H9 (cell line): ENCODE measurements at regions not wholly inside any gene's neighbourhood (a gene's known extent, or its start where the extent isn't known, plus 50 kb on each side); places are given as distances from the start of the nearest gene placed in this dataset.

Experiments
- DNase-seq: peaks from one replicate; pipeline ENCODE4 v3.0.0-alpha.2; 2017
- H2AFZ ChIP-seq: one replicate; pipeline ENCODE4 v1.6.1; 2013; ENCODE audit warnings: mild to moderate bottlenecking, low read length, control low read depth, moderate library complexity
- H2AK5ac ChIP-seq: 2 replicates; pipeline ENCODE4 v1.6.1; 2013; ENCODE audit warnings: low read length, control low read depth, mixed read lengths; ENCODE audit not compliant: insufficient read length
- H2BK120ac ChIP-seq: one replicate; pipeline ENCODE4 v1.6.1; 2013; ENCODE audit warnings: low read depth, mild to moderate bottlenecking, low read length, control low read depth, inconsistent platforms; ENCODE audit not compliant: poor library complexity, severe bottlenecking
- H2BK12ac ChIP-seq: 2 replicates; pipeline ENCODE4 v1.6.1; 2013; ENCODE audit warnings: low read length, control low read depth, mixed read lengths, low read depth; ENCODE audit not compliant: insufficient read length
- H2BK15ac ChIP-seq: 2 replicates; pipeline ENCODE4 v1.6.1; 2013; ENCODE audit warnings: low read depth, low read length, control low read depth
- H2BK20ac ChIP-seq: one replicate; pipeline ENCODE4 v1.6.1; 2013; ENCODE audit warnings: low read depth, mild to moderate bottlenecking, low read length, control low read depth, inconsistent platforms; ENCODE audit not compliant: poor library complexity, severe bottlenecking
- H2BK5ac ChIP-seq: 2 replicates; pipeline ENCODE4 v1.6.1; 2013; ENCODE audit warnings: low read length, control low read depth, mixed read lengths; ENCODE audit not compliant: insufficient read length
- H3K14ac ChIP-seq: 2 replicates; pipeline ENCODE4 v1.6.1; 2013; ENCODE audit warnings: low read length, control low read depth; ENCODE audit not compliant: insufficient read depth
- H3K18ac ChIP-seq: 2 replicates; pipeline ENCODE4 v1.6.1; 2013; ENCODE audit warnings: low read depth, mild to moderate bottlenecking, mixed read lengths, low read length, control low read depth; ENCODE audit not compliant: insufficient read length
- H3K23ac ChIP-seq: 2 replicates; pipeline ENCODE4 v1.6.1; 2013; ENCODE audit warnings: low read length, control low read depth, mixed read lengths, low read depth; ENCODE audit not compliant: insufficient read length
- H3K23me2 ChIP-seq: 2 replicates; pipeline ENCODE4 v1.6.1; 2013; ENCODE audit warnings: low read depth, mild to moderate bottlenecking, mixed read lengths, low read length, control low read depth; ENCODE audit not compliant: insufficient read length, poor library complexity, severe bottlenecking
- H3K27ac ChIP-seq: 2 replicates; pipeline ENCODE4 v1.5.1; 2013; ENCODE audit warnings: low read length, control low read depth, mixed read lengths, low read depth; ENCODE audit not compliant: insufficient read length
- H3K27me3 ChIP-seq: 2 replicates; pipeline ENCODE4 v1.6.1; 2013; ENCODE audit warnings: low read length, control low read depth, inconsistent platforms; ENCODE audit not compliant: insufficient read depth
- H3K4ac ChIP-seq: 2 replicates; pipeline ENCODE4 v1.6.1; 2013; ENCODE audit warnings: low read depth, mild to moderate bottlenecking, control low read depth, inconsistent platforms, low read length, moderate library complexity
- H3K4me1 ChIP-seq: 2 replicates; pipeline ENCODE4 v1.6.1; 2013; ENCODE audit warnings: low read length, control low read depth, inconsistent platforms; ENCODE audit not compliant: insufficient read depth
- H3K4me2 ChIP-seq: 2 replicates; pipeline ENCODE4 v1.6.1; 2013; ENCODE audit warnings: low read length, control low read depth, mixed read lengths; ENCODE audit not compliant: insufficient read length, insufficient read depth
- H3K56ac ChIP-seq: 2 replicates; pipeline ENCODE4 v1.6.1; 2013; ENCODE audit warnings: low read depth, mild to moderate bottlenecking, mixed read lengths, low read length, control low read depth; ENCODE audit not compliant: insufficient read length
- H3K79me1 ChIP-seq: 2 replicates; pipeline ENCODE4 v1.6.1; 2013; ENCODE audit warnings: low read depth, mild to moderate bottlenecking, moderate library complexity, low read length, control low read depth, inconsistent platforms; ENCODE audit not compliant: insufficient read depth, poor library complexity, severe bottlenecking
- H3K79me2 ChIP-seq: 2 replicates; pipeline ENCODE4 v1.6.1; 2013; ENCODE audit warnings: low read length, control low read depth, inconsistent platforms; ENCODE audit not compliant: insufficient read depth
- H3K9ac ChIP-seq: 2 replicates; pipeline ENCODE4 v1.6.1; 2013; ENCODE audit warnings: low read length, control low read depth, mixed read lengths; ENCODE audit not compliant: insufficient read length; ENCODE audit errors: extremely low read depth
- H3K9me3 ChIP-seq: one replicate; pipeline ENCODE4 v1.6.1; 2013; ENCODE audit warnings: low read depth, low read length, inconsistent platforms; ENCODE audit not compliant: control insufficient read depth
- H3T11ph ChIP-seq: one replicate; pipeline ENCODE4 v1.6.1; 2013; ENCODE audit warnings: mild to moderate bottlenecking, low read length, control low read depth, inconsistent platforms
- H4K20me1 ChIP-seq: one replicate; pipeline ENCODE4 v1.6.1; 2013; ENCODE audit not compliant: control insufficient read depth, insufficient read length, insufficient read depth
- H4K5ac ChIP-seq: 2 replicates; pipeline ENCODE4 v1.6.1; 2013; ENCODE audit warnings: low read depth, mild to moderate bottlenecking, mixed read lengths, low read length, control low read depth; ENCODE audit not compliant: insufficient read length
- H4K8ac ChIP-seq: replicated peaks from 2 replicates; pipeline ENCODE4 v1.6.1; 2013; ENCODE audit warnings: low read length, control low read depth, mixed read lengths, low read depth; ENCODE audit not compliant: insufficient read length
- H4K91ac ChIP-seq: 2 replicates; pipeline ENCODE4 v1.6.1; 2013; ENCODE audit warnings: low read depth, mild to moderate bottlenecking, moderate library complexity, mixed read lengths, low read length, control low read depth; ENCODE audit not compliant: insufficient read length
- H3K27ac Mint-ChIP-seq, 3 experiments: 2 replicates in 2 of 3; 3 replicates in 1 of 3; pipeline ENCODE4 v1.8.0; 2020 to 2021; ENCODE audit warnings: mixed read lengths in 3 of 3, mild to moderate bottlenecking in 1 of 3, moderate library complexity in 1 of 3
- H3K27me3 Mint-ChIP-seq: 2 replicates; pipeline ENCODE4 v1.8.0; 2021; ENCODE audit warnings: low read depth, mild to moderate bottlenecking, moderate library complexity, mixed read lengths
- H3K36me3 Mint-ChIP-seq, 3 experiments: 2 replicates in 2 of 3; 3 replicates in 1 of 3; pipeline ENCODE4 v1.8.0; 2020 to 2021; ENCODE audit warnings: low read depth in 3 of 3, mixed read lengths in 3 of 3; ENCODE audit not compliant: insufficient read depth in 1 of 3
- H3K4me1 Mint-ChIP-seq, 2 experiments: 2 replicates each; pipeline ENCODE4 v1.8.0; 2020; ENCODE audit warnings: mixed read lengths in 2 of 2
- H3K4me3 Mint-ChIP-seq, 2 experiments: 2 replicates in 1 of 2; 3 replicates in 1 of 2; pipeline ENCODE4 v1.8.0; 2020 to 2021; ENCODE audit warnings: mild to moderate bottlenecking in 2 of 2, mixed read lengths in 2 of 2, moderate library complexity in 1 of 2
- H3K9me3 Mint-ChIP-seq, 2 experiments: 2 replicates in 1 of 2; 3 replicates in 1 of 2; pipeline ENCODE4 v1.8.0; 2020; ENCODE audit warnings: mild to moderate bottlenecking in 2 of 2, mixed read lengths in 2 of 2, moderate library complexity in 1 of 2
- WGBS: extraction: QIAGEN DNeasy Blood & Tissue Kit; methylation state at CpG from one replicate; pipeline ENCODE4 v1.1.7; 2013; ENCODE audit warnings: missing lambda C conversion rate, low lambda C conversion rate, mixed read lengths; ENCODE audit not compliant: insufficient read length; ENCODE audit errors: extremely low coverage; 5-methylcytosine and 5-hydroxymethylcytosine counted together
- TF ChIP-seq, protein P1 (sequence below): fragments of 200-600 bp; sonication (generic); conservative IDR thresholded peaks from 3 replicates; pipeline ENCODE4 v1.8.0; 2021; ENCODE audit warnings: antibody characterized with exemption, mild to moderate bottlenecking

DNA sequence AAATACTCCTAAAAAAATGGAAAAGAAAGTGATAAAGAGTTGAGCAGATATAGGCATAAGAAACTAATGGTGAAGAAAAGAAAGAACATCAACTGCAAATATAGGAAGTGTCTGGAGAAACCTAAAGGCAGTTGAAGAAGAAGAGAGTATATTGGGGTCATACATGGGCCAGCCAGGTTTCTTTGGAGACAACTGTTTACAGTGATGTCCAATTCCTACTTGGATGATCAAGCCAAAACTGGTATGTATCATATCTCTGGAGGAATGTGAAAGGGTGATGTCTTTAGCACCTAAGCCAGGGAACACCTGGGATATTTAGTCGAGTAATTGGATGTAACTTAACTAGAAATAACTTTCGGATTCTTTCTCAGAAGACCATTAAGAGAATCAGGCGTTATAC lies 129.3 kb upstream of the FLRT2 start:
- Mint-ChIP-seq H3K9me3 (no peaks in the 10 kb centered on the region), H3K27me3 (no peaks in the 10 kb centered on the region), H3K4me3 (no peak overlapping the region), H3K36me3 (no peaks in the 10 kb centered on the region), H3K27ac (no peak overlapping the region), H3K4me1 (peaks cover 4 to 5% of the 10 kb centered on the region in 2 experiments)
- no peak overlapping the region for H3K23ac ChIP-seq
- TF ChIP-seq, protein P1, sequence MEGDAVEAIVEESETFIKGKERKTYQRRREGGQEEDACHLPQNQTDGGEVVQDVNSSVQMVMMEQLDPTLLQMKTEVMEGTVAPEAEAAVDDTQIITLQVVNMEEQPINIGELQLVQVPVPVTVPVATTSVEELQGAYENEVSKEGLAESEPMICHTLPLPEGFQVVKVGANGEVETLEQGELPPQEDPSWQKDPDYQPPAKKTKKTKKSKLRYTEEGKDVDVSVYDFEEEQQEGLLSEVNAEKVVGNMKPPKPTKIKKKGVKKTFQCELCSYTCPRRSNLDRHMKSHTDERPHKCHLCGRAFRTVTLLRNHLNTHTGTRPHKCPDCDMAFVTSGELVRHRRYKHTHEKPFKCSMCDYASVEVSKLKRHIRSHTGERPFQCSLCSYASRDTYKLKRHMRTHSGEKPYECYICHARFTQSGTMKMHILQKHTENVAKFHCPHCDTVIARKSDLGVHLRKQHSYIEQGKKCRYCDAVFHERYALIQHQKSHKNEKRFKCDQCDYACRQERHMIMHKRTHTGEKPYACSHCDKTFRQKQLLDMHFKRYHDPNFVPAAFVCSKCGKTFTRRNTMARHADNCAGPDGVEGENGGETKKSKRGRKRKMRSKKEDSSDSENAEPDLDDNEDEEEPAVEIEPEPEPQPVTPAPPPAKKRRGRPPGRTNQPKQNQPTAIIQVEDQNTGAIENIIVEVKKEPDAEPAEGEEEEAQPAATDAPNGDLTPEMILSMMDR = no peak
- no peak overlapping the region for H2AK5ac ChIP-seq
- no peak overlapping the region for H3K14ac ChIP-seq
- H2BK15ac ChIP-seq = no peak overlapping the region
- no peaks in the 10 kb centered on the region for H3K79me2 ChIP-seq
- H2BK12ac ChIP-seq = no peak overlapping the region
- no peaks in the 10 kb centered on the region for H3K4me1 ChIP-seq
- no CpG with 5 or more reads among the region's 3 CpGs for WGBS
- no peak overlapping the region for H3K18ac ChIP-seq
- H3K4ac ChIP-seq = no peak overlapping the region
- no peak overlapping the region for H4K8ac ChIP-seq
- no peaks in the 10 kb centered on the region for H3K79me1 ChIP-seq
- H3K4me2 ChIP-seq = no peak overlapping the region
- H3K56ac ChIP-seq = no peak overlapping the region
- no peak overlapping the region for H2BK20ac ChIP-seq
- no peak overlapping the region for H4K5ac ChIP-seq
- no peaks in the 10 kb centered on the region for H3K23me2 ChIP-seq
- no peak overlapping the region for H3T11ph ChIP-seq
- H3K27ac ChIP-seq = no peak overlapping the region
- H2BK5ac ChIP-seq = no peak overlapping the region
- DNase-seq = no peak
- H3K9me3 ChIP-seq = no peaks in the 10 kb centered on the region
- H3K9ac ChIP-seq = no peak overlapping the region
- H2AFZ ChIP-seq = no peak overlapping the region
- no peak overlapping the region for H2BK120ac ChIP-seq
- no peaks in the 10 kb centered on the region for H3K27me3 ChIP-seq
- no peak overlapping the region for H4K91ac ChIP-seq
- H4K20me1 ChIP-seq = no peaks in the 10 kb centered on the region
